GM12878 (cell line): ENCODE measurements at regions not wholly inside any gene's neighbourhood (a gene's known extent, or its start where the extent isn't known, plus 50 kb on each side); places are given as distances from the start of the nearest gene placed in this dataset.

ENCODE experiments used
- ATAC-seq: fragments of 200-7000 bp; cut with Tn5 transposase; 3 replicates; pipeline ENCODE4 v1.9.1; 2020; ENCODE audit warnings: mild to moderate bottlenecking, moderate library complexity
- BruUV-seq: library from RNA; stranded (reverse); fragments of 400-500 nt; replicated peaks from 2 replicates; lab custom pipeline; 2021; lab: Mats Ljungman, UMichigan
- CTCF ChIA-PET: fragments of 300-600 bp; sonication (Branson Sonifier 250); formaldehyde crosslinking; extraction: SDS; loops from one replicate; lab custom pipeline; 2021; ENCODE audit warnings: inconsistent platforms; lab: Yijun Ruan, JAX
- POLR2A ChIA-PET: fragments of 350-600 bp; formaldehyde crosslinking; extraction: SDS; loops from one replicate; lab custom pipeline; 2021; ENCODE audit warnings: inconsistent platforms; lab: Charles Lee
- RAD21 ChIA-PET: fragments of 300-600 bp; sonication (Branson Sonifier 250); formaldehyde crosslinking; loops from one replicate; lab custom pipeline; 2023; ENCODE audit warnings: antibody characterized with exemption; ENCODE audit not compliant: unreplicated experiment; lab: Charles Lee
- SMC1A ChIA-PET: fragments of 300-600 bp; sonication (Branson Sonifier 250); formaldehyde crosslinking; loops from one replicate; lab custom pipeline; 2023; ENCODE audit not compliant: unreplicated experiment, uncharacterized antibody; lab: Charles Lee
- DNase-seq: peaks from one replicate; pipeline ENCODE4 v3.0.0-alpha.2; 2011; ENCODE audit warnings: low read depth, low spot score
- FAIRE-seq: peaks from 3 replicates; lab custom pipeline; 2011; peaks lifted over from hg19 to GRCh38; lab: Jason Lieb, UNC
- H2AFZ ChIP-seq: 2 replicates; pipeline ENCODE4 v1.6.0; 2011; ENCODE audit warnings: low read depth, low read length, control low read depth; ENCODE audit not compliant: control insufficient read depth
- H3K27ac ChIP-seq: 2 replicates; pipeline ENCODE4 v1.5.1; 2011; ENCODE audit warnings: control low read depth; ENCODE audit not compliant: control insufficient read depth, insufficient read depth
- H3K27me3 ChIP-seq, 2 experiments: replicated peaks in 1 of 2; 2 replicates each; pipeline versions ENCODE4 v1.6.0 to v1.6.1; 2011; ENCODE audit warnings: low read length in 1 of 2; ENCODE audit not compliant: control insufficient read depth in 2 of 2, insufficient read depth in 2 of 2
- H3K36me3 ChIP-seq, 2 experiments: 2 replicates each; pipeline ENCODE4 v1.5.1; 2011; ENCODE audit warnings: low read length in 1 of 2; ENCODE audit not compliant: control insufficient read depth in 2 of 2, insufficient read depth in 2 of 2
- H3K4me1 ChIP-seq: 2 replicates; pipeline ENCODE4 v1.6.1; 2011; ENCODE audit warnings: mild to moderate bottlenecking, low read length, moderate library complexity, mixed read lengths; ENCODE audit not compliant: control insufficient read depth, insufficient read depth
- H3K4me2 ChIP-seq: 2 replicates; pipeline ENCODE4 v1.6.0; 2011; ENCODE audit warnings: control low read depth; ENCODE audit not compliant: control insufficient read depth, insufficient read depth
- H3K4me3 ChIP-seq: fragments of 200-600 bp; sonication (generic); 2 replicates; pipeline ENCODE4 v1.5.1; 2016
- H3K79me2 ChIP-seq: 2 replicates; pipeline ENCODE4 v1.6.0; 2011; ENCODE audit warnings: low read length; ENCODE audit not compliant: control insufficient read depth, insufficient read depth
- H3K9ac ChIP-seq: 2 replicates; pipeline ENCODE4 v1.8.0; 2011; ENCODE audit warnings: low read length, control low read depth, mixed read lengths; ENCODE audit not compliant: control insufficient read depth, insufficient read depth
- H3K9me3 ChIP-seq: replicated peaks from 3 replicates; pipeline ENCODE4 v1.5.1; 2011; ENCODE audit warnings: mild to moderate bottlenecking, low read length; ENCODE audit not compliant: control insufficient read depth, insufficient read depth
- H4K20me1 ChIP-seq: 2 replicates; pipeline ENCODE4 v1.6.0; 2011; ENCODE audit not compliant: control insufficient read depth, insufficient read depth
- TAF1 ChIP-seq: IDR thresholded peaks from 2 replicates; pipeline ENCODE4 v1.6.1; 2011; ENCODE audit warnings: mild to moderate bottlenecking, low read depth, low read length, borderline replicate concordance
- TCF7 ChIP-seq: IDR thresholded peaks from 2 replicates; pipeline ENCODE4 v1.6.1; 2014; ENCODE audit warnings: antibody characterized with exemption, borderline replicate concordance
- YBX1 ChIP-seq: fragments of 450-650 bp; IDR thresholded peaks from 2 replicates; pipeline ENCODE4 v1.6.1; 2016; ENCODE audit warnings: antibody characterized with exemption
- ZBTB40 ChIP-seq: fragments of 450-650 bp; IDR thresholded peaks from 2 replicates; pipeline ENCODE4 v1.6.1; 2016; ENCODE audit warnings: mild to moderate bottlenecking, moderate library complexity, borderline replicate concordance
- WGBS: methylation state at CpG from one replicate; pipeline ENCODE4 v1.1.6; 2016; ENCODE audit warnings: low lambda C conversion rate; ENCODE audit not compliant: insufficient replicate concordance, insufficient coverage; ENCODE audit errors: missing lambda C conversion rate; 5-methylcytosine and 5-hydroxymethylcytosine counted together
- in situ Hi-C: fragments of 300-500 bp; cut with MboI; formaldehyde crosslinking; loops from 9 replicates; pipeline ENCODE4 v1.14.3; 2018; ENCODE audit warnings: mixed read lengths
- intact Hi-C: fragments of 100-400 bp; cut with micrococcal nuclease; formaldehyde crosslinking; loops from one replicate; pipeline ENCODE4 v1.14.2; 2022; ENCODE audit not compliant: unreplicated experiment

- FAIRE-seq (no peak), DNase-seq (no peak), ATAC-seq (no peak)
- ChIA-PET RAD21 (interaction anchor here (1.0 kb wide), 1 partner anchor 144 kb away, joined by 3 read pairs; no protein-coding TSS in a partner anchor), CTCF (interaction anchor here (1.4 kb wide), 1 partner anchor 10 kb away, joined by 3 read pairs; no protein-coding TSS in a partner anchor), SMC1A (no interaction called here), POLR2A (no interaction called here)
- 23% methylated on average over 4 of the region's 4 CpGs for WGBS
- Histone ChIP-seq H3K27me3 (no peaks in the 10 kb centered on the region), H3K4me1 (no peaks in the 10 kb centered on the region), H3K79me2 (no peaks in the 10 kb centered on the region), H4K20me1 (no peaks in the 10 kb centered on the region), H3K27ac (no peak overlapping the region), H2AFZ (no peak overlapping the region), H3K4me3 (no peak overlapping the region), H3K9ac (no peak overlapping the region), H3K36me3 (no peaks in the 10 kb centered on the region), H3K9me3 (no peaks in the 10 kb centered on the region), H3K4me2 (no peak overlapping the region)
- in situ Hi-C loops (no loop called here), intact Hi-C loops (no loop called here)
- TF ChIP-seq TCF7, result no peak
- no peak for TF ChIP-seq TAF1
- no peak for TF ChIP-seq YBX1
- no peak for TF ChIP-seq ZBTB40
- BruUV-seq, result no TSS peak
These were observed 384.4 kb downstream of the LMO7 start for GRCh38 chr13:76020421-76020955.
